ENCODE measurements at regions not wholly inside any gene's neighbourhood (a gene's known extent, or its start where the extent isn't known, plus 50 kb on each side); places are given as distances from the start of the nearest gene placed in this dataset.
"Not testable (repeated sequence)": the region's sequence is repeated elsewhere in the genome, so short reads cannot be mapped to it uniquely, and the experiment has no call there.

GRCh38 chr7:68090256-68090655 lies 1093.6 kb downstream of the TYW1 start:
- TF ChIP-seq CTCF, POLR2A, POLR2AphosphoS5 (IDR thresholded peaks at IDR 0.05): not testable (repeated sequence)
